Astrocyte (in vitro differentiated cells and primary cell): ENCODE measurements at regions not wholly inside any gene's neighbourhood (a gene's known extent, or its start where the extent isn't known, plus 50 kb on each side); places are given as distances from the start of the nearest gene placed in this dataset.

ENCODE experiments used
- CTCF ChIP-seq: IDR thresholded peaks from 2 replicates; pipeline ENCODE4 v1.5.1; 2011; ENCODE audit warnings: low read depth, mild to moderate bottlenecking, inconsistent platforms, low read length, moderate library complexity; ENCODE audit not compliant: insufficient read depth
- EZH2 ChIP-seq: IDR thresholded peaks from 2 replicates; pipeline ENCODE4 v1.6.1; 2012; ENCODE audit warnings: mild to moderate bottlenecking, low read length, inconsistent platforms; ENCODE audit not compliant: insufficient read depth

- TF ChIP-seq CTCF = no peak
- no peak for TF ChIP-seq EZH2
These were observed 457.1 kb upstream of the TBX3 start for GRCh38 chr12:115140981-115141655.
